Testis (tissue), 2 donors: ENCODE measurements at regions not wholly inside any gene's neighbourhood (a gene's known extent, or its start where the extent isn't known, plus 50 kb on each side); places are given as distances from the start of the nearest gene placed in this dataset.

Source experiments
- DNase-seq: peaks from one replicate; pipeline ENCODE4 v3.0.0-alpha.2; 2019
- H3K27ac ChIP-seq, 2 donors: fragments of 200-600 bp; sonication (generic); one replicate each; pipeline ENCODE4 v1.5.1; 2019
- H3K27me3 ChIP-seq: fragments of 200-600 bp; sonication (generic); one replicate; pipeline ENCODE4 v1.5.1; 2019
- H3K36me3 ChIP-seq: fragments of 200-600 bp; sonication (generic); one replicate; pipeline ENCODE4 v1.5.1; 2017; ENCODE audit warnings: low read depth; ENCODE audit errors: missing control alignments
- H3K4me1 ChIP-seq: fragments of 200-600 bp; sonication (generic); one replicate; pipeline ENCODE4 v1.5.1; 2019
- H3K4me3 ChIP-seq, 2 donors: fragments of 200-600 bp; sonication (generic); one replicate each; pipeline ENCODE4 v1.5.1; 2017 to 2019
- H3K9me3 ChIP-seq: fragments of 200-600 bp; sonication (generic); one replicate; pipeline ENCODE4 v1.5.1; 2017
- POLR2A ChIP-seq: fragments of 450-650 bp; IDR thresholded peaks from one replicate; pipeline ENCODE4 v1.6.1; 2017; ENCODE audit warnings: antibody characterized with exemption, mild to moderate bottlenecking, moderate library complexity
- WGBS, 2 donors: methylation state at CpG; one replicate each; pipeline ENCODE4 v1.1.5; 2018; 5-methylcytosine and 5-hydroxymethylcytosine counted together
- intact Hi-C: fragments of 100-400 bp; cut with DNase I; formaldehyde crosslinking; loops from one replicate; pipeline ENCODE4 v1.15.1; 2023; ENCODE audit warnings: low total_unique reads
- TF ChIP-seq, protein P1 (sequence below), 3 experiments: fragments of 450-650 bp in 2 of 3; fragments of 200-600 bp in 1 of 3; sonication (generic) in 1 of 3; IDR thresholded peaks; one replicate each; pipeline ENCODE4 v1.5.1; 2016 to 2019; ENCODE audit warnings: antibody characterized with exemption in 3 of 3, mild to moderate bottlenecking in 2 of 3, moderate library complexity in 1 of 3

DNA sequence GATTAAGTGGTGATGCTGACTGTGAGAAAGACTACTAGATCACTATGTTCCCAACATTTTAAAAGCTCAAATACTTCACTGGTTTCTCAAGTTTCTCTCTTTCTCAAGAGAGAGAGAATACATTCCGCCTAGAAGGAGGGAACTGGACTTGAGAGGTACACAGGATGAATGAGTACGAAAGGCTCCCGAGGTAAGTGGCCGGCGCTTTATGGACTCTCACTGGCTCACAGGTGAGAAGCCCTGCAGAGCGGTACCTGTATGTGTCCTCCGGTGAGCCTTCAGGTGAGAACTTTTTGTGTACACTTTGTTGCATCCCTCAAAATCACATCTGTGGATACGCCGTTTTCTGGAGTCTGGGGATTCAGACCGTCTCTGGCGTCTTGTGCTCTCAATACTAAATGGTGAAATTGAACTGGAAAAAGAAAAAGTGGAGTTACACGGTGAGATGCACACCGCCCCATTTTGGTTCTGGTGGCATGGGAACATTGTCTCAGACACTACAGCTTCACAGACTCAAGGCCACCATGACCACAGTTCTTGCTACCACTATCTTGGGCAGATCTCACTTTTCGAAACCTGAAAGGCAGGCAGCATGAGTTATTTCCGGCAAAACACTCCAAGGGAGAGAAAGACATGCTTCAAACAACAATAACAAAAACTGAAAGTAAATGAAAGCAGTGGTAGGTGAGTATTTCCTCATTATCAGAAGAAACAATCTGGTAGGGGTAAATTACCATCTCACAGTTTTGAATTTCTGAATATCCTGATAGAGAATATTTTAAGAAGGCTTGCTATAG is 418.9 kb downstream of the KLF12 start:
- DNase-seq, result no peak
- intact Hi-C loops, result no loop called here
- H3K4me1 ChIP-seq, result no peaks in the 10 kb centered on the region
- no peaks in the 10 kb centered on the region for H3K36me3 ChIP-seq
- H3K9me3 ChIP-seq, result no peaks in the 10 kb centered on the region
- TF ChIP-seq, protein P1, sequence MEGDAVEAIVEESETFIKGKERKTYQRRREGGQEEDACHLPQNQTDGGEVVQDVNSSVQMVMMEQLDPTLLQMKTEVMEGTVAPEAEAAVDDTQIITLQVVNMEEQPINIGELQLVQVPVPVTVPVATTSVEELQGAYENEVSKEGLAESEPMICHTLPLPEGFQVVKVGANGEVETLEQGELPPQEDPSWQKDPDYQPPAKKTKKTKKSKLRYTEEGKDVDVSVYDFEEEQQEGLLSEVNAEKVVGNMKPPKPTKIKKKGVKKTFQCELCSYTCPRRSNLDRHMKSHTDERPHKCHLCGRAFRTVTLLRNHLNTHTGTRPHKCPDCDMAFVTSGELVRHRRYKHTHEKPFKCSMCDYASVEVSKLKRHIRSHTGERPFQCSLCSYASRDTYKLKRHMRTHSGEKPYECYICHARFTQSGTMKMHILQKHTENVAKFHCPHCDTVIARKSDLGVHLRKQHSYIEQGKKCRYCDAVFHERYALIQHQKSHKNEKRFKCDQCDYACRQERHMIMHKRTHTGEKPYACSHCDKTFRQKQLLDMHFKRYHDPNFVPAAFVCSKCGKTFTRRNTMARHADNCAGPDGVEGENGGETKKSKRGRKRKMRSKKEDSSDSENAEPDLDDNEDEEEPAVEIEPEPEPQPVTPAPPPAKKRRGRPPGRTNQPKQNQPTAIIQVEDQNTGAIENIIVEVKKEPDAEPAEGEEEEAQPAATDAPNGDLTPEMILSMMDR (IDR thresholded peaks at IDR 0.05), result no peak
- TF ChIP-seq POLR2A, result no peak
- no peak overlapping the region for H3K4me3 ChIP-seq
- no peak overlapping the region for H3K27ac ChIP-seq
- H3K27me3 ChIP-seq, result no peaks in the 10 kb centered on the region
- WGBS, 2 donors, result 94 to 95% methylated on average over 15 of the region's 15 CpGs

DNA sequence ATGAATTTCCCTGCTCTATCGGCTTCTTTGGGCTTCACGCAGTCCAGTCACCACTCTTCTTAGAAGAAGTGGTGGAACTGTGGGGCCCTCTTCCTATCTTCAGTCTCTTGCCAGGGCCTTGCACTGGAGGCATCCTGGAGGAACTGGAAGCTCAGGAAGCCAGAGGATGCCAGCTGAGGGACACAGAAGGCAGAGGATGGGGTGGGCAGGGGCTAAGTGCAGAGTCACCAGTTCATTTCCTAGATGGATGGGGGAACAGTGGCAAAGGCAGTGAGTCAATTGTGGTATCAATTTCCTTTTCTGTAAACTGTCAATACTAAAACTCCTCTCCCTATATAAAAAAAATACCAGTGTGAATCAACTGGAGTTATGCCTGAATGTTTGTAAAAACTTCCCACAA is 419.7 kb downstream of the KLF12 start:
- 83 to 97% methylated on average over 2 of the region's 2 CpGs for WGBS, 2 donors
- H3K9me3 ChIP-seq, result no peaks in the 10 kb centered on the region
- intact Hi-C loops, result no loop called here
- TF ChIP-seq POLR2A, result no peak
- TF ChIP-seq, protein P1 (IDR thresholded peaks at IDR 0.05), result no peak
- no peaks in the 10 kb centered on the region for H3K36me3 ChIP-seq
- H3K27me3 ChIP-seq, result no peaks in the 10 kb centered on the region
- no peak for DNase-seq
- H3K27ac ChIP-seq, result no peak overlapping the region
- H3K4me3 ChIP-seq, result no peak overlapping the region
- H3K4me1 ChIP-seq, result no peaks in the 10 kb centered on the region

DNA sequence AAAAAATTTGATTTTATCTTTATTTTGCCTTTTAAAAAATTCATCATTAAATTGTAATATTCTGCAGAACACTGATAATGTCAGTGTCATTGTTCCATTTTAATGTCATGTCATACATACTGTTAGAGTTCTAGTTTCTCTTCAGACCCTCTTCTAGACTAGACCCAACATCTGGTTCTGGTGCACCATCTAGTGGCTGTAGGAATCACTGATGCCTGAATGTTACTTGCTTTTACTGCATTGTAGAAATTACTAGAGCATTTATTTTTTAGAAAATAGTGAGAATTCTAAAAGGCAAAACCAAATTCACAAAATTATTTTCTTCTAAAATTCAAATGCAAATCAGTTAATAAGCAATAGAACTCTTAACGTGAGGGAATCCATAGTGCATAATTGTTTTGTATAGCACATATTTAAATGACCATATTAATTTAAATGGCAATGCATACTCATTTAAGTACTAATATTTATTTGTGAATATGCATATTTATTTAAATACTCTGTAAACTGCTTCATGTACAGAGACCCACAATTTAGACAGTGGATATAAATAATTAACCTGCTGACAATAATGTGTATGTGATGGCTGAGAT is 425.7 kb downstream of the KLF12 start:
- H3K27me3 ChIP-seq, result no peaks in the 10 kb centered on the region
- H3K27ac ChIP-seq, result no peak overlapping the region
- H3K9me3 ChIP-seq, result no peaks in the 10 kb centered on the region
- intact Hi-C loops, result no loop called here
- WGBS, 2 donors, result 31 to 35% methylated on average over 1 of the region's 1 CpG
- no peaks in the 10 kb centered on the region for H3K36me3 ChIP-seq
- H3K4me3 ChIP-seq, result no peak overlapping the region
- peak; percentile 61 for DNase-seq
- TF ChIP-seq, protein P1 (IDR thresholded peaks at IDR 0.05), result peak; percentile 42 to 60 (median 58)
- no peak for TF ChIP-seq POLR2A
- H3K4me1 ChIP-seq, result no peaks in the 10 kb centered on the region

DNA sequence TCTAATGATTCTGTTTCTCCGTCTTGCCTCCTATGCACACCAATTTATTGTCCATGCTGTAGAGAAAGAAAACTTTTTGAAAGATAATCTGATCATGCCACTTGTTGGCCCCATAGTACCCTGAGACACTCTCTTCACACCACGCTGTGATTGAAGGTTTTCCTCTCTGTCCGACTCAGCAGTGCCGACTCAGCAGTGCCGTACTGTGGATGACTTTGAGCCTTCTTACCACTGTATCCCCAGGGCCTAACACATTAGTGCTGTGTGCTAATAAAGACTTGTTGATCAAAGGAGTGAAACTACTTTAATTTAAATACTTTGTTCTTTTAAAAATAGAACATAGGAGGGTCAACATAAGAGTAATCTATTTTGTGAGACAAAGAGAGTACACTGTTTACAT is 429.6 kb downstream of the KLF12 start:
- H3K9me3 ChIP-seq, result no peaks in the 10 kb centered on the region
- DNase-seq, result no peak
- H3K27ac ChIP-seq, result no peak overlapping the region
- TF ChIP-seq POLR2A, result no peak
- TF ChIP-seq, protein P1 (IDR thresholded peaks at IDR 0.05), result no peak
- 94 to 96% methylated on average over 5 of the region's 5 CpGs for WGBS, 2 donors
- H3K4me1 ChIP-seq, result no peaks in the 10 kb centered on the region
- intact Hi-C loops, result no loop called here
- H3K4me3 ChIP-seq, result no peak overlapping the region
- H3K27me3 ChIP-seq, result no peaks in the 10 kb centered on the region
- H3K36me3 ChIP-seq, result no peaks in the 10 kb centered on the region
